PFSK-1 (cell line): ENCODE measurements at regions not wholly inside any gene's neighbourhood (a gene's known extent, or its start where the extent isn't known, plus 50 kb on each side); places are given as distances from the start of the nearest gene placed in this dataset.

Source experiments
- FOXP2 ChIP-seq: optimal IDR thresholded peaks from 2 replicates; pipeline ENCODE3; 2011; ENCODE audit warnings: borderline replicate concordance, control low read depth, inconsistent platforms; ENCODE audit not compliant: insufficient read depth; ENCODE audit errors: extremely low read length, extremely low read depth
- POLR2AphosphoS5 ChIP-seq: IDR thresholded peaks from 2 replicates; pipeline ENCODE4 v1.6.1; 2012; ENCODE audit warnings: low read depth, mild to moderate bottlenecking, control low read depth, low read length, moderate library complexity
- REST ChIP-seq, 2 experiments: IDR thresholded peaks; 2 replicates each; pipeline versions ENCODE4 v1.6.1 to v1.8.0; 2011 to 2012; ENCODE audit warnings: low read depth in 2 of 2, low read length in 2 of 2, control low read depth in 1 of 2, inconsistent platforms in 1 of 2, mild to moderate bottlenecking in 1 of 2, moderate library complexity in 1 of 2; ENCODE audit not compliant: insufficient read depth in 1 of 2
- SIN3A ChIP-seq: IDR thresholded peaks from 2 replicates; pipeline ENCODE4 v1.6.1; 2012; ENCODE audit warnings: mild to moderate bottlenecking, low read length, moderate library complexity, borderline replicate concordance; ENCODE audit not compliant: insufficient read depth
- TAF1 ChIP-seq: IDR thresholded peaks from 2 replicates; pipeline ENCODE4 v1.6.1; 2012; ENCODE audit warnings: low read length, control low read depth, borderline replicate concordance; ENCODE audit not compliant: insufficient read depth

- TF ChIP-seq TAF1 (no peak), REST (IDR thresholded peaks at IDR 0.05; ENCODE audit: insufficient read depth in 1 of 2, low read depth in 2 of 2, low read length in 2 of 2) (no peak), POLR2AphosphoS5 (no peak), SIN3A (no peak), FOXP2 (no peak)
Observed at GRCh38 chr1:78830321-78830720, 176.2 kb downstream of the ADGRL4 start.

GRCh38 chr1:78831731-78832360 is 174.7 kb downstream of the ADGRL4 start:
- TF ChIP-seq TAF1 = no peak
- 0 out of 4 replicates have a peak, but pooled peaks of 1 of the 2 experiments have one; percentile 9 for TF ChIP-seq REST (IDR thresholded peaks at IDR 0.05; ENCODE audit: insufficient read depth in 1 of 2, low read depth in 2 of 2, low read length in 2 of 2)

GRCh38 chr1:78833491-78833890 is 173.0 kb downstream of the ADGRL4 start:
- 0 out of 2 replicates have a peak, but pooled peaks have one; percentile 50 for TF ChIP-seq SIN3A
- no peak for TF ChIP-seq POLR2AphosphoS5
- 0 out of 4 replicates have a peak, but pooled peaks of 1 of the 2 experiments have one; percentile 54 for TF ChIP-seq REST (IDR thresholded peaks at IDR 0.05; ENCODE audit: insufficient read depth in 1 of 2, low read depth in 2 of 2, low read length in 2 of 2)

- TF ChIP-seq SIN3A (no peak), TAF1 (no peak), FOXP2 (no peak), REST (IDR thresholded peaks at IDR 0.05; ENCODE audit: insufficient read depth in 1 of 2, low read depth in 2 of 2, low read length in 2 of 2) (no peak), POLR2AphosphoS5 (no peak)
Observed at GRCh38 chr1:78834201-78834741, 172.3 kb downstream of the ADGRL4 start.

- no peak for TF ChIP-seq SIN3A
- no peak for TF ChIP-seq POLR2AphosphoS5
- TF ChIP-seq TAF1 = no peak
- TF ChIP-seq FOXP2 = no peak
- TF ChIP-seq REST (IDR thresholded peaks at IDR 0.05; ENCODE audit: insufficient read depth in 1 of 2, low read depth in 2 of 2, low read length in 2 of 2) = no peak
Observed at GRCh38 chr1:78836726-78837125, 169.8 kb downstream of the ADGRL4 start.
